ENCODE measurements at regions not wholly inside any gene's neighbourhood (a gene's known extent, or its start where the extent isn't known, plus 50 kb on each side); places are given as distances from the start of the nearest gene placed in this dataset.
"Not testable (repeated sequence)": the region's sequence is repeated elsewhere in the genome, so short reads cannot be mapped to it uniquely, and the experiment has no call there.

DNA sequence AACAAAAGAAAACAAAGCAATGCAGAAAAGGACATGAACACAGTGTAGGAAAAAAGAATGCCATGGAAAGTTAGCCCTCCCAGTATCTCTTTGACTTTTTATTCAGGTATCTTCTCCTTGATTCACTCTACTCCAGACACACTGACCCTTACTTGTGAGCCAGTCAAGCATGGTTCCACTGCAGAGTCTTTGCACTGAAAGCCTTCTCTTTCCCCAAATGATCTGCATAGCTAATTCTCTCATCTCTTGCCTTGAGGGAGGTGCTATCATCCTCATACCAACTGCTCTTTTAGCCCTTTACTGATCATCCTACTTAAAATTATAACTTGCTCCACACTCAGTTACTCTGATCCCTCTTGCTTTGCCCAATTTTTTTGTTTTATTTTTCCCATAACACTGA lies 101.2 kb upstream of the SLC16A7 start:
- no peak for DNase-seq (ENCODE audit: insufficient read length, low spot score, missing footprints)
- H2AFZ ChIP-seq (ENCODE audit: low read length), result no peak overlapping the region
- H3K4me3 ChIP-seq (ENCODE audit: insufficient read depth, low read length), result no peak overlapping the region
- TF ChIP-seq, protein P1, sequence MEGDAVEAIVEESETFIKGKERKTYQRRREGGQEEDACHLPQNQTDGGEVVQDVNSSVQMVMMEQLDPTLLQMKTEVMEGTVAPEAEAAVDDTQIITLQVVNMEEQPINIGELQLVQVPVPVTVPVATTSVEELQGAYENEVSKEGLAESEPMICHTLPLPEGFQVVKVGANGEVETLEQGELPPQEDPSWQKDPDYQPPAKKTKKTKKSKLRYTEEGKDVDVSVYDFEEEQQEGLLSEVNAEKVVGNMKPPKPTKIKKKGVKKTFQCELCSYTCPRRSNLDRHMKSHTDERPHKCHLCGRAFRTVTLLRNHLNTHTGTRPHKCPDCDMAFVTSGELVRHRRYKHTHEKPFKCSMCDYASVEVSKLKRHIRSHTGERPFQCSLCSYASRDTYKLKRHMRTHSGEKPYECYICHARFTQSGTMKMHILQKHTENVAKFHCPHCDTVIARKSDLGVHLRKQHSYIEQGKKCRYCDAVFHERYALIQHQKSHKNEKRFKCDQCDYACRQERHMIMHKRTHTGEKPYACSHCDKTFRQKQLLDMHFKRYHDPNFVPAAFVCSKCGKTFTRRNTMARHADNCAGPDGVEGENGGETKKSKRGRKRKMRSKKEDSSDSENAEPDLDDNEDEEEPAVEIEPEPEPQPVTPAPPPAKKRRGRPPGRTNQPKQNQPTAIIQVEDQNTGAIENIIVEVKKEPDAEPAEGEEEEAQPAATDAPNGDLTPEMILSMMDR (IDR thresholded peaks at IDR 0.05; ENCODE audit: extremely low read depth, low read depth, low read length), result no peak
- H3K27me3 ChIP-seq (ENCODE audit: insufficient read depth, low read length), result no peaks in the 10 kb centered on the region
- no peaks in the 10 kb centered on the region for H3K4me1 ChIP-seq (ENCODE audit: insufficient read depth, low read length)
- no peak overlapping the region for H3K4me2 ChIP-seq (ENCODE audit: insufficient read depth, low read length)
- no peaks in the 10 kb centered on the region for H3K9me3 ChIP-seq (ENCODE audit: low read depth, low read length)
- H3K36me3 ChIP-seq (ENCODE audit: insufficient read depth, low read length), result no peaks in the 10 kb centered on the region
- H3K27ac ChIP-seq (ENCODE audit: low read depth, low read length), result no peak overlapping the region
- no peaks in the 10 kb centered on the region for H4K20me1 ChIP-seq (ENCODE audit: insufficient read depth, low read length)
- H3K79me2 ChIP-seq (ENCODE audit: insufficient read depth, low read length), result no peaks in the 10 kb centered on the region

GRCh38 chr12:59491877-59492276 lies 104.0 kb upstream of the SLC16A7 start:
- H3K36me3 ChIP-seq (ENCODE audit: insufficient read depth, low read length), result no peaks in the 10 kb centered on the region
- no peaks in the 10 kb centered on the region for H3K27me3 ChIP-seq (ENCODE audit: insufficient read depth, low read length)
- H4K20me1 ChIP-seq (ENCODE audit: insufficient read depth, low read length), result no peaks in the 10 kb centered on the region
- H3K9me3 ChIP-seq (ENCODE audit: low read depth, low read length), result no peaks in the 10 kb centered on the region
- H2AFZ ChIP-seq (ENCODE audit: low read length), result no peak overlapping the region
- H3K79me2 ChIP-seq (ENCODE audit: insufficient read depth, low read length), result no peaks in the 10 kb centered on the region
- TF ChIP-seq, protein P1 (IDR thresholded peaks at IDR 0.05; ENCODE audit: extremely low read depth, low read depth, low read length), result no peak
- no peak overlapping the region for H3K27ac ChIP-seq (ENCODE audit: low read depth, low read length)
- H3K4me3 ChIP-seq (ENCODE audit: insufficient read depth, low read length), result no peak overlapping the region
- no peak for DNase-seq (ENCODE audit: insufficient read length, low spot score, missing footprints)
- no peak overlapping the region for H3K4me2 ChIP-seq (ENCODE audit: insufficient read depth, low read length)
- H3K4me1 ChIP-seq (ENCODE audit: insufficient read depth, low read length), result no peaks in the 10 kb centered on the region

- no peaks in the 10 kb centered on the region for H3K4me1 ChIP-seq (ENCODE audit: insufficient read depth, low read length)
- TF ChIP-seq, protein P1 (IDR thresholded peaks at IDR 0.05; ENCODE audit: extremely low read depth, low read depth, low read length), result no peak
- H4K20me1 ChIP-seq (ENCODE audit: insufficient read depth, low read length), result no peaks in the 10 kb centered on the region
- no peak overlapping the region for H3K27ac ChIP-seq (ENCODE audit: low read depth, low read length)
- H3K36me3 ChIP-seq (ENCODE audit: insufficient read depth, low read length), result no peaks in the 10 kb centered on the region
- no peaks in the 10 kb centered on the region for H3K27me3 ChIP-seq (ENCODE audit: insufficient read depth, low read length)
- H3K4me2 ChIP-seq (ENCODE audit: insufficient read depth, low read length), result no peak overlapping the region
- H3K9me3 ChIP-seq (ENCODE audit: low read depth, low read length), result no peaks in the 10 kb centered on the region
- no peaks in the 10 kb centered on the region for H3K79me2 ChIP-seq (ENCODE audit: insufficient read depth, low read length)
- no peak overlapping the region for H3K4me3 ChIP-seq (ENCODE audit: insufficient read depth, low read length)
- no peak for DNase-seq (ENCODE audit: insufficient read length, low spot score, missing footprints)
- no peak overlapping the region for H2AFZ ChIP-seq (ENCODE audit: low read length)
Measured at GRCh38 chr12:59486827-59487226, 109.0 kb upstream of the SLC16A7 start.

- no peaks in the 10 kb centered on the region for H3K36me3 ChIP-seq (ENCODE audit: insufficient read depth, low read length)
Measured at GRCh38 chr12:59484575-59484974, 111.3 kb upstream of the SLC16A7 start.

DNA sequence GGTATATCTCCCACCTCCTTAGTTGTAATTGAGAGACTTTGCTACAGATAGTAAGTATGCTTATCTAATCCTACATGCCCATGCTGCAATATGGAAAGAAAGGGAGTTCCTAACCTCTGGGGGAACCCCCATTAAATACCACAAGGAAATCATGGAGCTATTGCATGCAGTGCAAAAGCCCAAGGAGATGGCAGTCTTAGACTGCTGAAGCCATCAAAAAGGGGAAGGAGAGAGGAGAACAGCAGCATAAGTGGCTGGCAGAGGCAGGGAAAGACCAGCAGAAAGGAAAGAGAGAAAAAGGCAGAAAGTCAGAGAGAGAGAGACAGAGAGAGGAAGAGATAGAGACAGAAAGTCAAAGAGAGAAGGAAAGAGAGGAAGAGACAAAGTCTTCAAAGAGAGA lies 121.6 kb upstream of the SLC16A7 start:
- H3K79me2 ChIP-seq (ENCODE audit: insufficient read depth, low read length); H2AFZ ChIP-seq (ENCODE audit: low read length); H3K27me3 ChIP-seq (ENCODE audit: insufficient read depth, low read length); H3K9me3 ChIP-seq (ENCODE audit: low read depth, low read length); H3K4me2 ChIP-seq (ENCODE audit: insufficient read depth, low read length); H4K20me1 ChIP-seq (ENCODE audit: insufficient read depth, low read length); H3K4me3 ChIP-seq (ENCODE audit: insufficient read depth, low read length); H3K36me3 ChIP-seq (ENCODE audit: insufficient read depth, low read length); DNase-seq (ENCODE audit: insufficient read length, low spot score, missing footprints); H3K27ac ChIP-seq (ENCODE audit: low read depth, low read length); H3K4me1 ChIP-seq (ENCODE audit: insufficient read depth, low read length): not testable (repeated sequence)

More at GRCh38 chr12:59484575-59484974, 111.3 kb upstream of the SLC16A7 start:
- no peak overlapping the region for H3K27ac ChIP-seq (ENCODE audit: low read depth, low read length)
- no peaks in the 10 kb centered on the region for H3K79me2 ChIP-seq (ENCODE audit: insufficient read depth, low read length)
- no peak overlapping the region for H3K4me2 ChIP-seq (ENCODE audit: insufficient read depth, low read length)
- H3K4me3 ChIP-seq (ENCODE audit: insufficient read depth, low read length), result no peak overlapping the region
- no peaks in the 10 kb centered on the region for H3K4me1 ChIP-seq (ENCODE audit: insufficient read depth, low read length)
- no peaks in the 10 kb centered on the region for H4K20me1 ChIP-seq (ENCODE audit: insufficient read depth, low read length)
- no peak overlapping the region for H2AFZ ChIP-seq (ENCODE audit: low read length)
- TF ChIP-seq, protein P1 (IDR thresholded peaks at IDR 0.05; ENCODE audit: extremely low read depth, low read depth, low read length), result no peak
- H3K27me3 ChIP-seq (ENCODE audit: insufficient read depth, low read length), result no peaks in the 10 kb centered on the region
- H3K9me3 ChIP-seq (ENCODE audit: low read depth, low read length), result no peaks in the 10 kb centered on the region
- no peak for DNase-seq (ENCODE audit: insufficient read length, low spot score, missing footprints)

Measured in osteoblast (primary cell).